DOHH2 (cell line): ENCODE measurements at regions not wholly inside any gene's neighbourhood (a gene's known extent, or its start where the extent isn't known, plus 50 kb on each side); places are given as distances from the start of the nearest gene placed in this dataset.

Experiments
- H3F3A ChIP-seq: fragments of 200-600 bp; sonication (generic), shearing (Covaris generic); 2 replicates; pipeline ENCODE4 v1.6.0; 2016; ENCODE audit warnings: antibody characterized with exemption, mild to moderate bottlenecking; ENCODE audit not compliant: control insufficient read depth, insufficient read depth
- H3K27ac ChIP-seq: fragments of 200-600 bp; sonication (generic); 2 replicates; pipeline ENCODE4 v1.5.1; 2014; ENCODE audit warnings: low read depth, mild to moderate bottlenecking, low read length, moderate library complexity
- H3K27me3 ChIP-seq: fragments of 200-600 bp; sonication (generic); 2 replicates; pipeline ENCODE4 v1.6.1; 2014; ENCODE audit warnings: mild to moderate bottlenecking, low read length, mixed read lengths; ENCODE audit not compliant: control insufficient read depth
- H3K36me3 ChIP-seq: fragments of 200-600 bp; sonication (generic); 2 replicates; pipeline ENCODE4 v1.6.1; 2014; ENCODE audit warnings: mild to moderate bottlenecking, low read length, moderate library complexity, mixed read lengths; ENCODE audit not compliant: control insufficient read depth
- H3K4me1 ChIP-seq: fragments of 200-600 bp; sonication (generic); 2 replicates; pipeline ENCODE4 v1.6.1; 2014; ENCODE audit warnings: mild to moderate bottlenecking, low read length, mixed read lengths; ENCODE audit not compliant: control insufficient read depth
- H3K4me2 ChIP-seq: fragments of 200-600 bp; sonication (generic); 2 replicates; pipeline ENCODE4 v1.6.0; 2014; ENCODE audit warnings: mild to moderate bottlenecking, low read length, moderate library complexity
- H3K4me3 ChIP-seq: fragments of 200-600 bp; sonication (generic); 2 replicates; pipeline ENCODE4 v1.5.1; 2014; ENCODE audit warnings: mild to moderate bottlenecking, low read length, mixed read lengths
- H3K79me2 ChIP-seq: fragments of 200-600 bp; sonication (generic); 2 replicates; pipeline ENCODE4 v1.6.1; 2014; ENCODE audit warnings: mild to moderate bottlenecking, low read length, mixed read lengths; ENCODE audit not compliant: control insufficient read depth
- H3K9me2 ChIP-seq: fragments of 200-600 bp; sonication (generic); replicated peaks from 2 replicates; pipeline ENCODE4 v1.6.1; 2014; ENCODE audit warnings: mild to moderate bottlenecking, low read length, mixed read lengths; ENCODE audit not compliant: control insufficient read depth
- H3K9me3 ChIP-seq: fragments of 200-600 bp; sonication (generic); 2 replicates; pipeline ENCODE4 v1.6.1; 2014; ENCODE audit warnings: antibody characterized with exemption, low read length, mixed read lengths; ENCODE audit not compliant: control insufficient read depth, insufficient read depth
- H4K20me1 ChIP-seq: fragments of 200-600 bp; sonication (generic); 2 replicates; pipeline ENCODE4 v1.6.0; 2014; ENCODE audit warnings: low read depth, mild to moderate bottlenecking, antibody characterized with exemption, low read length, moderate library complexity; ENCODE audit not compliant: control insufficient read depth, insufficient read depth
- EZH2phosphoT487 ChIP-seq: fragments of 200-600 bp; sonication (generic); IDR thresholded peaks from 2 replicates; pipeline ENCODE4 v1.6.1; 2017; ENCODE audit warnings: borderline replicate concordance, mild to moderate bottlenecking, antibody characterized with exemption, low read length, moderate library complexity, mixed read lengths
- TF ChIP-seq, protein P1 (sequence below): fragments of 200-600 bp; sonication (generic); IDR thresholded peaks from one replicate; pipeline ENCODE4 v1.5.1; 2014; ENCODE audit warnings: antibody characterized with exemption, mild to moderate bottlenecking, low read depth, low read length; ENCODE audit not compliant: poor library complexity, severe bottlenecking

DNA sequence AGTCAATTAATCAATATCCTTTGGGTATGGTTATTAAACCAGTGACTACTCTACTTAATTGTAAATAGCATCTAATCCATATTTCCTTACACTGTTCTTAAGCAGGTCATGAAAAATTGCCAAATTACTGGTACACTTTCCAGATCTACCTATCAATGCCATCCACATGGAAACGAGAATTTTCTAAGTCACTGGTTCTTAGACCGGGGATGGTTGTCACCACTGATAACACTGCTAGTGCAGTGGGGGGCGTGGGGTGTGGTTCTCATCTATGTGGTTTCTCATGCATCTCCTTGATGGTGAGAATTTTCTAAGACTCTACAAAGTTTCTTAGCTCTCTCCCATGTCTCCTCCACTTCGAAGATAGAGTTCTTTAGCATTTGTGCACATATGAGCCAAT, 63.7 kb upstream of the COG2 start:
- Histone ChIP-seq H3K27ac (no peak overlapping the region), H3K36me3 (no peaks in the 10 kb centered on the region), H3F3A (no peaks in the 10 kb centered on the region), H3K4me2 (no peak overlapping the region), H3K27me3 (0 out of 2 replicates have a peak, but pooled peaks cover 3% of the 10 kb centered on the region), H3K79me2 (no peaks in the 10 kb centered on the region), H3K9me3 (no peaks in the 10 kb centered on the region), H4K20me1 (no peaks in the 10 kb centered on the region), H3K4me3 (no peak overlapping the region), H3K9me2 (no peaks in the 10 kb centered on the region), H3K4me1 (no peaks in the 10 kb centered on the region)
- no peak for TF ChIP-seq EZH2phosphoT487
- TF ChIP-seq, protein P1, sequence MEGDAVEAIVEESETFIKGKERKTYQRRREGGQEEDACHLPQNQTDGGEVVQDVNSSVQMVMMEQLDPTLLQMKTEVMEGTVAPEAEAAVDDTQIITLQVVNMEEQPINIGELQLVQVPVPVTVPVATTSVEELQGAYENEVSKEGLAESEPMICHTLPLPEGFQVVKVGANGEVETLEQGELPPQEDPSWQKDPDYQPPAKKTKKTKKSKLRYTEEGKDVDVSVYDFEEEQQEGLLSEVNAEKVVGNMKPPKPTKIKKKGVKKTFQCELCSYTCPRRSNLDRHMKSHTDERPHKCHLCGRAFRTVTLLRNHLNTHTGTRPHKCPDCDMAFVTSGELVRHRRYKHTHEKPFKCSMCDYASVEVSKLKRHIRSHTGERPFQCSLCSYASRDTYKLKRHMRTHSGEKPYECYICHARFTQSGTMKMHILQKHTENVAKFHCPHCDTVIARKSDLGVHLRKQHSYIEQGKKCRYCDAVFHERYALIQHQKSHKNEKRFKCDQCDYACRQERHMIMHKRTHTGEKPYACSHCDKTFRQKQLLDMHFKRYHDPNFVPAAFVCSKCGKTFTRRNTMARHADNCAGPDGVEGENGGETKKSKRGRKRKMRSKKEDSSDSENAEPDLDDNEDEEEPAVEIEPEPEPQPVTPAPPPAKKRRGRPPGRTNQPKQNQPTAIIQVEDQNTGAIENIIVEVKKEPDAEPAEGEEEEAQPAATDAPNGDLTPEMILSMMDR, result no peak

GRCh38 chr1:230577537-230577936, 64.7 kb upstream of the COG2 start:
- Histone ChIP-seq H3F3A (no peaks in the 10 kb centered on the region), H4K20me1 (no peaks in the 10 kb centered on the region), H3K9me3 (no peaks in the 10 kb centered on the region), H3K4me3 (no peak overlapping the region), H3K36me3 (no peaks in the 10 kb centered on the region), H3K4me2 (no peak overlapping the region), H3K79me2 (no peaks in the 10 kb centered on the region), H3K27me3 (0 out of 2 replicates have a peak, but pooled peaks cover 3% of the 10 kb centered on the region), H3K9me2 (no peaks in the 10 kb centered on the region), H3K4me1 (no peaks in the 10 kb centered on the region), H3K27ac (no peak overlapping the region)
- TF ChIP-seq, protein P1, result no peak
- TF ChIP-seq EZH2phosphoT487, result no peak

DNA sequence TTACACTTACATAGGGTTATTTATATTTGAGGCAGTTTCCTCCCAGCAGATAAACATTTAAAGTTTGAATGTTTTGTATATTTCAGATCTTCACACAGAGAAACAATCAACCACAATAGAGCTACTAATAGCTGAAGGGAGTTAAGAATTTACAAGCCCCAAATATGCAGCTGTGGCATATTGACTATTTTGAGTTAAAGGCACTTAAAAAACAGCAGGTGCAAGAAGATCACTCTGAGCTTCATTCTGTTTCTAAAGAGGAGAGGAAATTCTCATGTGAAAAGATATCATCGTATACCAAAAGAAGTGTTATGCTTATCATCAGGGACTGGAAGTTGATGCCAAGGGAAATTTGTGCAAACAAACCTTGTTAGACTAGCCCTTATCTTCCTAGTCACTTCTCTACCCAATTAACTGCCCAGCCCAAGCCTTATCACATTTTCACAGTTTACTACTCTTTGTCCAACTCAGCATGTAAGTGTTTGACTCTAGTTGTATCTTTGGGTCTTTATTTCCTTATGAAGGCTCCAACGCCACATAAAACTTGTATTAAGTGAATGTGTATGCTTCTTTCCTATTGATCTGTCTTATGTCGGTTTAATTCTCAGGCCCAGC, 66.3 kb upstream of the COG2 start:
- H3K27me3 ChIP-seq, result peaks cover 3% of the 10 kb centered on the region; the same call in 1 of the 2 replicates
- no peak overlapping the region for H3K4me2 ChIP-seq
- no peaks in the 10 kb centered on the region for H3K79me2 ChIP-seq
- no peak overlapping the region for H3K27ac ChIP-seq
- H3K4me1 ChIP-seq, result no peaks in the 10 kb centered on the region
- H3K4me3 ChIP-seq, result no peak overlapping the region
- TF ChIP-seq, protein P1, result no peak
- TF ChIP-seq EZH2phosphoT487, result no peak
- no peaks in the 10 kb centered on the region for H4K20me1 ChIP-seq
- H3K9me3 ChIP-seq, result no peaks in the 10 kb centered on the region
- no peaks in the 10 kb centered on the region for H3F3A ChIP-seq
- no peaks in the 10 kb centered on the region for H3K9me2 ChIP-seq
- H3K36me3 ChIP-seq, result no peaks in the 10 kb centered on the region
